ENCODE measurements at regions not wholly inside any gene's neighbourhood (a gene's known extent, or its start where the extent isn't known, plus 50 kb on each side); places are given as distances from the start of the nearest gene placed in this dataset.

GRCh38 chr4:81754169-81754568, 282.5 kb upstream of the RASGEF1B start:
- TF ChIP-seq CTCF (conservative IDR thresholded peaks at IDR 0.05 in 1 of 2, IDR thresholded peaks at IDR 0.05 in 1 of 2; ENCODE audit: low read depth in 1 of 2, low read length in 2 of 2): no peak
- no peak for TF ChIP-seq EZH2 (IDR thresholded peaks at IDR 0.05; ENCODE audit: low read length, missing control alignments)
